K562 (cell line): ENCODE measurements at regions not wholly inside any gene's neighbourhood (a gene's known extent, or its start where the extent isn't known, plus 50 kb on each side); places are given as distances from the start of the nearest gene placed in this dataset.

Experiments used
- ATAC-seq: fragments of 200-7000 bp; cut with Tn5 transposase; 3 replicates; pipeline ENCODE4 v1.9.1; 2020; ENCODE audit warnings: moderate library complexity
- BruUV-seq: library from RNA; stranded (reverse); fragments of 400-500 nt; replicated peaks from 2 replicates; lab custom pipeline; 2021; lab: Mats Ljungman, UMichigan
- CTCF ChIA-PET: fragments of 300-600 bp; formaldehyde crosslinking; extraction: SDS; loops from one replicate; lab custom pipeline; 2021; ENCODE audit warnings: low intra/inter-chr PET ratio; lab: Yijun Ruan, JAX
- POLR2A ChIA-PET: fragments of 300-600, 350-650 bp; sonication (Branson Sonifier 250); formaldehyde crosslinking; extraction: SDS; loops from one replicate; lab custom pipeline; 2021; ENCODE audit warnings: antibody characterized with exemption, inconsistent platforms; lab: Yijun Ruan, JAX
- DNase-seq, 4 experiments: peaks; one replicate each; pipeline versions ENCODE4 v3.0.0 to v3.0.0-alpha.2; 2011 to 2018; ENCODE audit warnings: low spot score in 3 of 4, mixed read lengths in 3 of 4; ENCODE audit errors: extremely low read depth in 1 of 4
- FAIRE-seq: peaks from 2 replicates; lab custom pipeline; 2011; peaks lifted over from hg19 to GRCh38; lab: Jason Lieb, UNC
- H2AFZ ChIP-seq: 2 replicates; pipeline ENCODE4 v1.6.0; 2011; ENCODE audit warnings: low read depth, low read length, control low read depth, inconsistent platforms
- H3K27ac ChIP-seq: fragments of 200-600 bp; 3 replicates; pipeline ENCODE4 v1.8.0; 2011; ENCODE audit warnings: low read depth, mild to moderate bottlenecking, control low read depth, inconsistent platforms, low read length, moderate library complexity, mixed read lengths; ENCODE audit errors: extremely low read depth
- H3K27me3 ChIP-seq, 2 experiments: fragments of 300-600 bp in 1 of 2; 2 replicates in 1 of 2; 3 replicates in 1 of 2; pipeline versions ENCODE4 v1.6.0 to v1.8.0; 2011; ENCODE audit warnings: inconsistent platforms in 2 of 2, low read length in 2 of 2, mild to moderate bottlenecking in 1 of 2, mixed read lengths in 1 of 2, moderate library complexity in 1 of 2; ENCODE audit not compliant: control insufficient read depth in 2 of 2, insufficient read depth in 2 of 2
- H3K36me3 ChIP-seq: fragments of 300-600 bp; 3 replicates; pipeline ENCODE4 v1.8.0; 2011; ENCODE audit warnings: mild to moderate bottlenecking, low read length, inconsistent platforms; ENCODE audit not compliant: control insufficient read depth, insufficient read depth
- H3K4me1 ChIP-seq, 2 experiments: fragments of 200-600 bp in 1 of 2; replicated peaks in 1 of 2; 2 replicates in 1 of 2; 3 replicates in 1 of 2; pipeline versions ENCODE4 v1.5.1 to v1.8.0; 2011; ENCODE audit warnings: inconsistent platforms in 2 of 2, low read length in 2 of 2, mild to moderate bottlenecking in 1 of 2, mixed read lengths in 1 of 2, moderate library complexity in 1 of 2; ENCODE audit not compliant: control insufficient read depth in 2 of 2, insufficient read depth in 2 of 2
- H3K4me2 ChIP-seq: 2 replicates; pipeline ENCODE4 v1.6.1; 2011; ENCODE audit warnings: low read length, control low read depth, inconsistent platforms, mixed read lengths; ENCODE audit not compliant: insufficient read depth
- H3K4me3 ChIP-seq: fragments of 200-600 bp; sonication (generic), shearing (Covaris generic); 2 replicates; pipeline ENCODE4 v1.5.1; 2016; ENCODE audit warnings: control low read depth, inconsistent platforms
- H3K79me2 ChIP-seq: fragments of 200-600 bp; 3 replicates; pipeline ENCODE4 v1.8.0; 2011; ENCODE audit warnings: low read length, inconsistent platforms; ENCODE audit not compliant: control insufficient read depth, insufficient read depth
- H3K9ac ChIP-seq, 2 experiments: 2 replicates each; pipeline versions ENCODE4 v1.6.0 to v1.6.1; 2011; ENCODE audit warnings: low read depth in 2 of 2, low read length in 2 of 2, control low read depth in 1 of 2, inconsistent platforms in 1 of 2, mild to moderate bottlenecking in 1 of 2, mixed read lengths in 1 of 2; ENCODE audit not compliant: insufficient read depth in 1 of 2
- H3K9me1 ChIP-seq: one replicate; pipeline ENCODE4 v1.6.0; 2011; ENCODE audit warnings: inconsistent platforms, mild to moderate bottlenecking, low read length, moderate library complexity; ENCODE audit not compliant: control insufficient read depth, insufficient read depth
- H3K9me3 ChIP-seq: replicated peaks from 2 replicates; pipeline ENCODE4 v1.5.1; 2011; ENCODE audit warnings: low read depth, low read length, inconsistent platforms; ENCODE audit not compliant: control insufficient read depth, insufficient read depth
- H4K20me1 ChIP-seq: replicated peaks from 2 replicates; pipeline ENCODE4 v1.6.1; 2011; ENCODE audit warnings: low read length, inconsistent platforms, mixed read lengths; ENCODE audit not compliant: control insufficient read depth, insufficient read depth
- CEBPB ChIP-seq: fragments of 450-650 bp; IDR thresholded peaks from 2 replicates; pipeline ENCODE4 v1.6.1; 2016; ENCODE audit warnings: missing genetic modification characterization, missing compliant biosample characterization
- CHD4 ChIP-seq: fragments of 200-600 bp; sonication (generic); IDR thresholded peaks from 3 replicates; pipeline ENCODE4 v1.6.1; 2012; ENCODE audit warnings: low read depth, mild to moderate bottlenecking, mixed read lengths, low read length, inconsistent platforms; ENCODE audit not compliant: insufficient read depth, insufficient replicate concordance, poor library complexity, severe bottlenecking
- EGR1 ChIP-seq: fragments of 450-650 bp; conservative IDR thresholded peaks from 2 replicates; pipeline ENCODE4 v1.6.1; 2017; ENCODE audit warnings: mild to moderate bottlenecking
- HLTF ChIP-seq: fragments of 450-650 bp; IDR thresholded peaks from 2 replicates; pipeline ENCODE4 v1.6.1; 2016
- IFI16 ChIP-seq: fragments of 250-450 bp; sonication (Bioruptor Pico); IDR thresholded peaks from 2 replicates; pipeline ENCODE4 v2.1.2; 2022; ENCODE audit warnings: mild to moderate bottlenecking, inconsistent platforms
- KAT2B ChIP-seq: IDR thresholded peaks from one replicate; pipeline ENCODE4 v1.6.1; 2012; ENCODE audit warnings: low read depth, mild to moderate bottlenecking, control low read depth, inconsistent platforms, low read length, moderate library complexity
- KLF10 ChIP-seq: fragments of 250-450 bp; sonication (Bioruptor Pico); IDR thresholded peaks from 2 replicates; pipeline ENCODE4 v1.6.1; 2021; ENCODE audit warnings: matching md5 sums
- NFRKB ChIP-seq: fragments of 450-650 bp; IDR thresholded peaks from 2 replicates; pipeline ENCODE4 v1.6.1; 2016; ENCODE audit warnings: low read depth
- NR1H2 ChIP-seq: sonication (generic); formaldehyde crosslinking; IDR thresholded peaks from 2 replicates; pipeline ENCODE4 v1.4.0; 2020; ENCODE audit warnings: mild to moderate bottlenecking, missing genetic modification reagents
- NR4A1 ChIP-seq, 2 experiments: fragments of 250-450 bp in 1 of 2; fragments of 450-650 bp in 1 of 2; sonication (Bioruptor Pico) in 1 of 2; IDR thresholded peaks; 2 replicates each; pipeline versions ENCODE4 v1.4.0 to v1.6.1; 2016 to 2020; ENCODE audit warnings: mild to moderate bottlenecking in 2 of 2, missing compliant biosample characterization in 1 of 2, missing genetic modification characterization in 1 of 2, moderate library complexity in 1 of 2
- RCOR1 ChIP-seq, 2 experiments: IDR thresholded peaks; 2 replicates each; pipeline ENCODE4 v1.6.1; 2012; ENCODE audit warnings: low read depth in 2 of 2, low read length in 2 of 2, borderline replicate concordance in 1 of 2, improper control_type of control experiment in 1 of 2
- SMAD1 ChIP-seq: fragments of 150-350 bp; IDR thresholded peaks from 2 replicates; pipeline ENCODE4 v1.6.1; 2014; ENCODE audit warnings: low read length, low read depth; ENCODE audit not compliant: partially characterized antibody
- SMARCB1 ChIP-seq: IDR thresholded peaks from 2 replicates; pipeline ENCODE4 v1.6.1; 2011; ENCODE audit warnings: improper control_type of control experiment, low read depth; ENCODE audit not compliant: insufficient read length
- TCF15 ChIP-seq: fragments of 250-450 bp; sonication (Bioruptor Pico); IDR thresholded peaks from 2 replicates; pipeline ENCODE4 v1.8.0; 2022; ENCODE audit warnings: moderate library complexity, mild to moderate bottlenecking, inconsistent platforms
- TFAM ChIP-seq: fragments of 250-450 bp; sonication (Bioruptor Pico); conservative IDR thresholded peaks from 2 replicates; pipeline ENCODE4 v1.5.0; 2021; ENCODE audit warnings: mild to moderate bottlenecking, moderate library complexity
- ZBTB9 ChIP-seq: fragments of 450-650 bp; formaldehyde crosslinking; IDR thresholded peaks from 2 replicates; pipeline ENCODE4 v1.4.0; 2020; ENCODE audit warnings: mild to moderate bottlenecking, moderate library complexity
- ZNF561 ChIP-seq: fragments of 450-650 bp; formaldehyde crosslinking; conservative IDR thresholded peaks from 2 replicates; pipeline ENCODE4 v1.4.0; 2020; ENCODE audit warnings: mild to moderate bottlenecking, moderate library complexity
- WGBS: fragments of 100-300 bp; shearing (Covaris generic); methylation state at CpG from one replicate; pipeline ENCODE4 v1.1.6; 2016; ENCODE audit warnings: low coverage, mixed read lengths; ENCODE audit not compliant: insufficient coverage; ENCODE audit errors: missing lambda C conversion rate; 5-methylcytosine and 5-hydroxymethylcytosine counted together
- in situ Hi-C: fragments of 300-500 bp; cut with MboI; formaldehyde crosslinking; loops from 4 replicates; pipeline ENCODE4 v1.15.0; 2018; ENCODE audit warnings: inconsistent platforms, mixed read lengths
- intact Hi-C: fragments of 100-400 bp; cut with micrococcal nuclease; formaldehyde crosslinking; loops from 2 replicates; pipeline ENCODE4 v1.14.2; 2022
- TF ChIP-seq, protein P1 (sequence below): sonication (generic); formaldehyde crosslinking; IDR thresholded peaks from 2 replicates; pipeline ENCODE4 v1.8.0; 2022; ENCODE audit warnings: missing genetic modification reagents, mild to moderate bottlenecking, borderline replicate concordance

DNA sequence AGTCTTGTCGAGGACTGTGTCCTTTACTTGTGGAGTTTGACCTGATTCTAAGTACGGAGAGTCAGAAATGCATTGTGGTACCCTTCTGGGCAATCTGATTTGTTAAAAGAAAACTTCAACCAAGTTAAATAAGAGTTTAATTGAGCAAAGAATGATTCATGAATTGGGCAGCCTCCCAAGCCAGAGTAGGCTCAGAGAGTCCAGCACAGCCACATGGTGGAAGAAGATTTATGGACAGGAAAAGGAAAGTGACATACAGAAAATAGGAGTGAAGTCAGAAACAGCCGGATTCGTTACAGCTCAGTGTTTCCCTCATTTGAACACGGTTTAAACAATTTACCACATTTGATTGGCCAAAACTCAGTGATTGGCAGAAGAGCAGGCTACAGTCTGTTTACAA lies 329.2 kb downstream of the DHX35 start:
- Histone ChIP-seq H3K4me2 (no peak overlapping the region), H3K9ac (no peak overlapping the region), H3K27ac (no peak overlapping the region), H3K79me2 (no peaks in the 10 kb centered on the region), H3K36me3 (no peaks in the 10 kb centered on the region), H3K4me3 (no peak overlapping the region), H3K4me1 (no peaks in the 10 kb centered on the region), H3K9me3 (no peaks in the 10 kb centered on the region), H3K27me3 (no peaks in the 10 kb centered on the region), H3K9me1 (no peaks in the 10 kb centered on the region), H4K20me1 (no peaks in the 10 kb centered on the region), H2AFZ (no peak overlapping the region)
- FAIRE-seq (no peak), DNase-seq (no peak), ATAC-seq (no peak)
- ChIA-PET POLR2A (interaction anchor here (0.9 kb wide), 1 partner anchor 15 kb away, joined by 3 read pairs; no protein-coding TSS in a partner anchor), CTCF (no interaction called here)
- BruUV-seq, result no TSS peak
- TF ChIP-seq CHD4, result no peak
- no peak for TF ChIP-seq ZNF561 (CRISPR knock-in tag)
- no peak for TF ChIP-seq EGR1
- TF ChIP-seq SMAD1, result no peak
- no peak for TF ChIP-seq CEBPB (tag)
- TF ChIP-seq KAT2B, result no peak
- TF ChIP-seq IFI16 (CRISPR knock-in tag), result no peak
- no peak for TF ChIP-seq ZBTB9
- no peak for TF ChIP-seq NR1H2 (CRISPR knock-in tag)
- no peak for TF ChIP-seq KLF10 (CRISPR knock-in tag)
- TF ChIP-seq TFAM (CRISPR knock-in tag), result no peak
- no peak for TF ChIP-seq HLTF
- no peak for TF ChIP-seq TCF15 (CRISPR knock-in tag)
- TF ChIP-seq RCOR1 (IDR thresholded peaks at IDR 0.05; ENCODE audit: borderline replicate concordance in 1 of 2, low read depth in 2 of 2, low read length in 2 of 2), result no peak
- TF ChIP-seq NFRKB, result no peak
- TF ChIP-seq, protein P1, sequence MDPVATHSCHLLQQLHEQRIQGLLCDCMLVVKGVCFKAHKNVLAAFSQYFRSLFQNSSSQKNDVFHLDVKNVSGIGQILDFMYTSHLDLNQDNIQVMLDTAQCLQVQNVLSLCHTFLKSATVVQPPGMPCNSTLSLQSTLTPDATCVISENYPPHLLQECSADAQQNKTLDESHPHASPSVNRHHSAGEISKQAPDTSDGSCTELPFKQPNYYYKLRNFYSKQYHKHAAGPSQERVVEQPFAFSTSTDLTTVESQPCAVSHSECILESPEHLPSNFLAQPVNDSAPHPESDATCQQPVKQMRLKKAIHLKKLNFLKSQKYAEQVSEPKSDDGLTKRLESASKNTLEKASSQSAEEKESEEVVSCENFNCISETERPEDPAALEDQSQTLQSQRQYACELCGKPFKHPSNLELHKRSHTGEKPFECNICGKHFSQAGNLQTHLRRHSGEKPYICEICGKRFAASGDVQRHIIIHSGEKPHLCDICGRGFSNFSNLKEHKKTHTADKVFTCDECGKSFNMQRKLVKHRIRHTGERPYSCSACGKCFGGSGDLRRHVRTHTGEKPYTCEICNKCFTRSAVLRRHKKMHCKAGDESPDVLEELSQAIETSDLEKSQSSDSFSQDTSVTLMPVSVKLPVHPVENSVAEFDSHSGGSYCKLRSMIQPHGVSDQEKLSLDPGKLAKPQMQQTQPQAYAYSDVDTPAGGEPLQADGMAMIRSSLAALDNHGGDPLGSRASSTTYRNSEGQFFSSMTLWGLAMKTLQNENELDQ (CRISPR knock-in tag), result no peak
- no peak for TF ChIP-seq SMARCB1
- no peak for TF ChIP-seq NR4A1 (CRISPR knock-in tag; IDR thresholded peaks at IDR 0.05)
- no peak for TF ChIP-seq NR4A1 (tag; IDR thresholded peaks at IDR 0.05)
- in situ Hi-C loops, result no loop called here
- WGBS, result 3% methylated on average over 5 of the region's 5 CpGs
- intact Hi-C loops, result no loop called here
